HEK293 (cell line): ENCODE measurements at regions not wholly inside any gene's neighbourhood (a gene's known extent, or its start where the extent isn't known, plus 50 kb on each side); places are given as distances from the start of the nearest gene placed in this dataset.
A peak's percentile ranks its signal among the peaks of the same experiment; 100 is the strongest.

ENCODE experiments used
- CTCF ChIA-PET: fragments of 350-600 bp; formaldehyde crosslinking; extraction: SDS; loops from one replicate; lab custom pipeline; 2021; ENCODE audit warnings: antibody characterized with exemption; lab: Yijun Ruan, JAX
- POLR2A ChIA-PET: fragments of 300-600 bp; formaldehyde crosslinking; extraction: SDS; loops from one replicate; lab custom pipeline; 2020; ENCODE audit warnings: antibody characterized with exemption, inconsistent platforms; lab: Yijun Ruan, JAX
- H3K27ac ChIP-seq: fragments of 200-500 bp; sonication (Bioruptor generic); 2 replicates; pipeline ENCODE4 v1.5.1; 2014; ENCODE audit warnings: low read depth, low read length, control low read depth, inconsistent platforms; ENCODE audit errors: extremely low read depth
- H3K36me3 ChIP-seq, 2 experiments: fragments of 200-500 bp in 1 of 2; sonication (Bioruptor generic) in 1 of 2; 1 replicate in 1 of 2; 2 replicates in 1 of 2; pipeline ENCODE4 v1.5.1; 2014 to 2017; ENCODE audit warnings: inconsistent platforms in 2 of 2, low read length in 2 of 2; ENCODE audit not compliant: control insufficient read depth in 2 of 2, insufficient read depth in 1 of 2
- H3K4me1 ChIP-seq: fragments of 200-500 bp; sonication (Bioruptor generic); 2 replicates; pipeline ENCODE4 v1.5.1; 2014; ENCODE audit warnings: mild to moderate bottlenecking, low read length, inconsistent platforms; ENCODE audit not compliant: control insufficient read depth, insufficient read depth
- H3K4me3 ChIP-seq: 2 replicates; pipeline ENCODE4 v1.5.1; 2011; ENCODE audit warnings: low read depth, mild to moderate bottlenecking, control low read depth, low read length, moderate library complexity
- H3K9me3 ChIP-seq: fragments of 200-500 bp; sonication (Bioruptor generic); 2 replicates; pipeline ENCODE4 v1.5.1; 2014; ENCODE audit warnings: low read depth, low read length, inconsistent platforms; ENCODE audit not compliant: control insufficient read depth, insufficient read depth
- AEBP2 ChIP-seq: fragments of 450-650 bp; formaldehyde crosslinking; IDR thresholded peaks from 2 replicates; pipeline ENCODE4 v1.5.1; 2016; ENCODE audit warnings: missing biosample characterization, missing genetic modification characterization, borderline replicate concordance
- GFI1B ChIP-seq: fragments of 450-650 bp; formaldehyde crosslinking; IDR thresholded peaks from 2 replicates; pipeline ENCODE4 v1.5.1; 2016; ENCODE audit warnings: missing biosample characterization, missing genetic modification characterization
- GLI2 ChIP-seq: fragments of 450-650 bp; formaldehyde crosslinking; IDR thresholded peaks from 2 replicates; pipeline ENCODE4; 2017; ENCODE audit warnings: missing biosample characterization, missing genetic modification characterization, low read depth, borderline replicate concordance
- KLF16 ChIP-seq: fragments of 450-650 bp; formaldehyde crosslinking; IDR thresholded peaks from 2 replicates; pipeline ENCODE4 v1.5.1; 2017; ENCODE audit warnings: missing biosample characterization, missing genetic modification characterization
- KLF17 ChIP-seq: fragments of 450-650 bp; formaldehyde crosslinking; IDR thresholded peaks from 2 replicates; pipeline ENCODE4 v1.5.1; 2016; ENCODE audit warnings: missing biosample characterization, missing genetic modification characterization
- MEIS1 ChIP-seq: sonication (generic); formaldehyde crosslinking; IDR thresholded peaks from 2 replicates; pipeline ENCODE4 v1.8.1; 2022; ENCODE audit warnings: missing genetic modification reagents, mild to moderate bottlenecking, borderline replicate concordance
- PATZ1 ChIP-seq: fragments of 450-650 bp; formaldehyde crosslinking; IDR thresholded peaks from 2 replicates; pipeline ENCODE4 v1.5.1; 2016; ENCODE audit warnings: missing biosample characterization, missing genetic modification characterization
- SCRT1 ChIP-seq: fragments of 450-650 bp; formaldehyde crosslinking; IDR thresholded peaks from 2 replicates; pipeline ENCODE4 v1.5.1; 2016; ENCODE audit warnings: missing biosample characterization, missing genetic modification characterization, borderline replicate concordance
- SCRT2 ChIP-seq: fragments of 450-650 bp; formaldehyde crosslinking; IDR thresholded peaks from 2 replicates; pipeline ENCODE4 v1.5.1; 2016; ENCODE audit warnings: missing biosample characterization, missing genetic modification characterization
- ZBTB7A ChIP-seq: fragments of 450-650 bp; formaldehyde crosslinking; IDR thresholded peaks from 2 replicates; pipeline ENCODE4 v1.5.1; 2016; ENCODE audit warnings: low read depth, missing biosample characterization, missing genetic modification characterization
- ZNF211 ChIP-seq: fragments of 450-650 bp; formaldehyde crosslinking; IDR thresholded peaks from 2 replicates; pipeline ENCODE4 v1.5.1; 2016; ENCODE audit warnings: low read depth, missing biosample characterization, missing genetic modification characterization
- ZNF248 ChIP-seq: fragments of 450-650 bp; formaldehyde crosslinking; IDR thresholded peaks from 2 replicates; pipeline ENCODE4 v1.5.1; 2017; ENCODE audit warnings: missing biosample characterization, missing genetic modification characterization
- ZNF335 ChIP-seq: fragments of 450-650 bp; formaldehyde crosslinking; conservative IDR thresholded peaks from 2 replicates; pipeline ENCODE4 v1.5.1; 2016; ENCODE audit warnings: missing biosample characterization, missing genetic modification characterization
- ZNF341 ChIP-seq: fragments of 450-650 bp; formaldehyde crosslinking; IDR thresholded peaks from 2 replicates; pipeline ENCODE4; 2016; ENCODE audit warnings: low read depth, missing biosample characterization, missing genetic modification characterization
- ZNF394 ChIP-seq: fragments of 450-650 bp; formaldehyde crosslinking; IDR thresholded peaks from 2 replicates; pipeline ENCODE4 v1.5.1; 2016; ENCODE audit warnings: missing biosample characterization, missing genetic modification characterization, mild to moderate bottlenecking, moderate library complexity, borderline replicate concordance
- ZNF416 ChIP-seq: fragments of 450-650 bp; formaldehyde crosslinking; IDR thresholded peaks from 2 replicates; pipeline ENCODE4 v1.5.1; 2016; ENCODE audit warnings: missing biosample characterization, missing genetic modification characterization
- ZNF513 ChIP-seq: fragments of 450-650 bp; IDR thresholded peaks from 2 replicates; pipeline ENCODE4 v1.5.1; 2018; ENCODE audit warnings: missing biosample characterization, missing genetic modification characterization
- ZNF521 ChIP-seq: fragments of 450-650 bp; formaldehyde crosslinking; IDR thresholded peaks from 2 replicates; pipeline ENCODE4 v1.5.1; 2017; ENCODE audit warnings: missing biosample characterization, mild to moderate bottlenecking, missing genetic modification characterization
- ZNF629 ChIP-seq: fragments of 450-650 bp; formaldehyde crosslinking; IDR thresholded peaks from 2 replicates; pipeline ENCODE4 v1.5.1; 2017; ENCODE audit warnings: missing biosample characterization, missing genetic modification characterization
- ZNF654 ChIP-seq: fragments of 450-650 bp; formaldehyde crosslinking; IDR thresholded peaks from 2 replicates; pipeline ENCODE4 v1.5.1; 2016; ENCODE audit warnings: low read depth, missing biosample characterization, missing genetic modification characterization
- ZNF692 ChIP-seq: fragments of 450-650 bp; formaldehyde crosslinking; IDR thresholded peaks from 2 replicates; pipeline ENCODE4 v1.5.1; 2016; ENCODE audit warnings: missing biosample characterization, missing genetic modification characterization
- ZNF776 ChIP-seq: fragments of 450-650 bp; formaldehyde crosslinking; IDR thresholded peaks from 2 replicates; pipeline ENCODE4 v1.5.0; 2017; ENCODE audit warnings: missing biosample characterization, missing genetic modification characterization, borderline replicate concordance
- ZSCAN4 ChIP-seq: fragments of 450-650 bp; formaldehyde crosslinking; IDR thresholded peaks from 2 replicates; pipeline ENCODE4 v1.5.1; 2017; ENCODE audit warnings: missing biosample characterization, missing genetic modification characterization

GRCh38 chrX:124605511-124605910 is 259.1 kb downstream of the SH2D1A start:
- Histone ChIP-seq H3K9me3 (no peaks in the 10 kb centered on the region), H3K27ac (no peak overlapping the region), H3K4me1 (no peaks in the 10 kb centered on the region), H3K4me3 (no peak overlapping the region), H3K36me3 (no peaks in the 10 kb centered on the region)
- POLR2A ChIA-PET, result no interaction called here
- CTCF ChIA-PET, result no interaction called here
- no peak for TF ChIP-seq ZNF335 (tag by site-specific recombination)
- no peak for TF ChIP-seq ZNF394 (tag by site-specific recombination)
- no peak for TF ChIP-seq ZNF513 (tag by site-specific recombination)
- no peak for TF ChIP-seq ZNF654 (tag by site-specific recombination)
- no peak for TF ChIP-seq ZNF776 (tag by site-specific recombination)
- no peak for TF ChIP-seq ZNF416
- no peak for TF ChIP-seq KLF16 (tag by site-specific recombination)
- no peak for TF ChIP-seq ZNF211 (tag by site-specific recombination)
- TF ChIP-seq MEIS1 (CRISPR knock-in tag), result no peak
- no peak for TF ChIP-seq ZNF248 (tag by site-specific recombination)
- TF ChIP-seq ZBTB7A (tag by site-specific recombination), result no peak
- no peak for TF ChIP-seq PATZ1 (tag by site-specific recombination)
- no peak for TF ChIP-seq GFI1B (tag by site-specific recombination)
- TF ChIP-seq GLI2 (tag by site-specific recombination), result no peak
- TF ChIP-seq ZNF521 (tag by site-specific recombination), result no peak
- TF ChIP-seq ZSCAN4 (tag by site-specific recombination), result no peak

GRCh38 chrX:124606724-124607123 is 260.4 kb downstream of the SH2D1A start:
- H3K4me3 ChIP-seq, result no peak overlapping the region
- CTCF ChIA-PET, result interaction anchor here (0.7 kb wide), 1 partner anchor 647 kb away, joined by 3 read pairs; no protein-coding TSS in a partner anchor
- no peaks in the 10 kb centered on the region for H3K36me3 ChIP-seq
- no peaks in the 10 kb centered on the region for H3K4me1 ChIP-seq
- POLR2A ChIA-PET, result no interaction called here
- H3K27ac ChIP-seq, result no peak overlapping the region
- TF ChIP-seq SCRT1 (tag by site-specific recombination), result peak; percentile 74
- TF ChIP-seq ZNF341 (tag by site-specific recombination), result no peak
- TF ChIP-seq ZNF692 (tag by site-specific recombination), result no peak
- no peak for TF ChIP-seq KLF17 (tag by site-specific recombination)
- peak; percentile 58 for TF ChIP-seq SCRT2 (tag by site-specific recombination)
- TF ChIP-seq AEBP2, result no peak
- TF ChIP-seq ZNF629 (tag by site-specific recombination), result no peak
- H3K9me3 ChIP-seq, result no peaks in the 10 kb centered on the region
